Heart right ventricle (tissue), 16 donors: ENCODE measurements at regions not wholly inside any gene's neighbourhood (a gene's known extent, or its start where the extent isn't known, plus 50 kb on each side); places are given as distances from the start of the nearest gene placed in this dataset.

Source experiments
- ATAC-seq, 8 donors: fragments of 200-7000 bp; cut with Tn5 transposase; one replicate each; pipeline ENCODE4 v1.9.1; 2020; ENCODE audit warnings: mild to moderate bottlenecking in 8 of 8, moderate library complexity in 8 of 8, moderate number of reproducible peaks in 1 of 8
- DNase-seq, 2 donors: peaks; one replicate each; pipeline ENCODE4 v3.0.0-alpha.2; 2020
- H3K27ac ChIP-seq, 10 donors: fragments of 200-600 bp; sonication (generic) in 2 of 10; one replicate each; pipeline versions ENCODE4 v1.5.0 to v1.8.0; 2020 to 2022; ENCODE audit warnings: mild to moderate bottlenecking in 3 of 10
- H3K27me3 ChIP-seq, 7 donors: fragments of 200-600 bp; one replicate each; pipeline ENCODE4 v1.8.0; 2021 to 2022; ENCODE audit warnings: mild to moderate bottlenecking in 2 of 7
- H3K36me3 ChIP-seq, 9 donors: fragments of 200-600 bp; sonication (generic) in 1 of 9; one replicate each; pipeline versions ENCODE4 v1.5.0 to v1.8.0; 2020 to 2022; ENCODE audit warnings: mild to moderate bottlenecking in 2 of 9
- H3K4me1 ChIP-seq, 9 donors: fragments of 200-600 bp; sonication (generic) in 1 of 9; one replicate each; pipeline versions ENCODE4 v1.5.0 to v1.8.0; 2020 to 2022; ENCODE audit warnings: mild to moderate bottlenecking in 4 of 9
- H3K4me3 ChIP-seq, 10 donors: fragments of 200-600 bp; sonication (generic) in 2 of 10; one replicate each; pipeline versions ENCODE4 v1.5.0 to v1.8.0; 2020 to 2022; ENCODE audit warnings: mild to moderate bottlenecking in 7 of 10, moderate library complexity in 2 of 10
- H3K9me3 ChIP-seq, 11 donors: fragments of 200-600 bp in 10 of 11; sonication (generic) in 2 of 11; one replicate each; pipeline versions ENCODE4 v1.5.0 to v1.8.0; 2013 to 2022; ENCODE audit warnings: mild to moderate bottlenecking in 2 of 11, control low read depth in 1 of 11, moderate library complexity in 1 of 11
- WGBS, 2 donors: extraction: QIAGEN DNeasy Blood & Tissue Kit; methylation state at CpG; one replicate each; pipeline ENCODE4 v1.1.7; 2013; ENCODE audit warnings: inconsistent platforms in 1 of 2; 5-methylcytosine and 5-hydroxymethylcytosine counted together
- intact Hi-C, 10 donors: fragments of 100-400 bp; cut with DNase I; formaldehyde crosslinking; loops; one replicate each; pipeline versions ENCODE4 v1.11.1 to v1.14.2; 2022
- TF ChIP-seq, protein P1 (sequence below), 9 donors: fragments of 200-600 bp; sonication (generic) in 2 of 9; IDR thresholded peaks; one replicate each; pipeline versions ENCODE4 v1.5.0 to v1.8.0; 2021 to 2022; ENCODE audit warnings: antibody characterized with exemption in 9 of 9, mild to moderate bottlenecking in 5 of 9, moderate library complexity in 1 of 9
- donor health status: Arrhythmogenic right ventricular cardiomyopathy.
- donor health status: ischemic (EF 13 %, LVEDD 7.1; RV severe dilation, severe dysfunction).
- donor health status: healthy with polysubstance abuse.
- donor health status: DM: no; HTN: yes; CAD: no.
- donor health status: DM: no; HTN: no; CAD: no.
- donor health status: ischemic (EF 25% LVEDD 6.9; RV normal size, moderate dysfunction).
- donor health status: ischemic (EF 25% LVEDD 5.7; RV mildly dilated, moderate dysfunction).
- donor health status: healthy.
- donor health status: DM: yes; HTN: yes; CAD: no.
- donor health status: Ischemic cardiomyopathy.
- donor health status: ischemic (EF 35%, LVEDD 5.7; RV mildly dilated, moderate dysfunction).
- donor health status: nonischemic (EF 11% LVEDD 7.7; RV severe dilation, severe dysfunction).
- donor health status: DM: yes; HTN: yes; CAD: no.
- donor health status: PGD.
- donor health status: ischemic (EF 29% LVEDD 5.4; RV normal size, mild dysfunction).
- donor health status: nonischemic (EF 23%, LVEDD 6.1; RV moderate dilation, normal function).

DNA sequence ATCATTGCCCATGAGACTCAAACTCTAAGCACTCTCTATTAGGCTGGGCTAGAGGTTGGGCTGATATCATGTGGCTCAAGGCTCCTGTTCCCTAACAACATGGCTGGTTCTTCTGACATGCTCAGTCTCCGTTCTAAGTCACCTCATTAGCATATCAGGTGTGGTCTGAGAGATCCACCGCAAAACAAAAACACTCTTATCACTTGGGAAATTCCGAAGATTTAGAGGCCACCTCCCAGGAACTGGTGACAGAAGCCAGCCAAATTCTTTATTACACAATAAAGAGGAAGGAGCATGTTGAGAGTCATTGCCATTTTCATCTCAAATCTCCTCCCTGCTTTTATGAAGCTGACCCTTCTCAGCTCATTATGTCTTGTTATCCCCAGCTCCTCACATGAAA, 107.6 kb downstream of the MSX2 start:
- intact Hi-C loops = no loop called here
- DNase-seq = no peak
- H3K36me3 ChIP-seq = no peaks in the 10 kb centered on the region
- no peak overlapping the region for H3K4me3 ChIP-seq
- peaks cover 0 to 16% (median 0%) of the 10 kb centered on the region in 7 donors for H3K27me3 ChIP-seq
- 11 to 20% methylated on average over 3 of the region's 3 CpGs for WGBS, 2 donors
- TF ChIP-seq, protein P1, sequence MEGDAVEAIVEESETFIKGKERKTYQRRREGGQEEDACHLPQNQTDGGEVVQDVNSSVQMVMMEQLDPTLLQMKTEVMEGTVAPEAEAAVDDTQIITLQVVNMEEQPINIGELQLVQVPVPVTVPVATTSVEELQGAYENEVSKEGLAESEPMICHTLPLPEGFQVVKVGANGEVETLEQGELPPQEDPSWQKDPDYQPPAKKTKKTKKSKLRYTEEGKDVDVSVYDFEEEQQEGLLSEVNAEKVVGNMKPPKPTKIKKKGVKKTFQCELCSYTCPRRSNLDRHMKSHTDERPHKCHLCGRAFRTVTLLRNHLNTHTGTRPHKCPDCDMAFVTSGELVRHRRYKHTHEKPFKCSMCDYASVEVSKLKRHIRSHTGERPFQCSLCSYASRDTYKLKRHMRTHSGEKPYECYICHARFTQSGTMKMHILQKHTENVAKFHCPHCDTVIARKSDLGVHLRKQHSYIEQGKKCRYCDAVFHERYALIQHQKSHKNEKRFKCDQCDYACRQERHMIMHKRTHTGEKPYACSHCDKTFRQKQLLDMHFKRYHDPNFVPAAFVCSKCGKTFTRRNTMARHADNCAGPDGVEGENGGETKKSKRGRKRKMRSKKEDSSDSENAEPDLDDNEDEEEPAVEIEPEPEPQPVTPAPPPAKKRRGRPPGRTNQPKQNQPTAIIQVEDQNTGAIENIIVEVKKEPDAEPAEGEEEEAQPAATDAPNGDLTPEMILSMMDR (IDR thresholded peaks at IDR 0.05) = no peak
- no peaks in the 10 kb centered on the region for H3K9me3 ChIP-seq
- peaks cover 0 to 6% (median 0%) of the 10 kb centered on the region in 9 donors for H3K4me1 ChIP-seq
- H3K27ac ChIP-seq = no peak overlapping the region
- ATAC-seq = peak in 1 of 8 donors; percentile 49

- Histone ChIP-seq H3K36me3 (no peaks in the 10 kb centered on the region), H3K27ac (no peak overlapping the region), H3K4me3 (no peak overlapping the region), H3K4me1 (peaks cover 0 to 6% (median 0%) of the 10 kb centered on the region in 9 donors), H3K9me3 (no peaks in the 10 kb centered on the region), H3K27me3 (peaks cover 0 to 16% (median 0%) of the 10 kb centered on the region in 7 donors)
- intact Hi-C loops = no loop called here
- ATAC-seq (no peak), DNase-seq (no peak)
- 56 to 63% methylated on average over 2 of the region's 2 CpGs for WGBS, 2 donors
- TF ChIP-seq, protein P1 (IDR thresholded peaks at IDR 0.05) = no peak
Observed at GRCh38 chr5:174831031-174831660, 106.8 kb downstream of the MSX2 start.

- H3K27ac ChIP-seq = peak overlapping the region in 4 of 10 donors; percentile 35 to 71 (median 64)
- peaks cover 0 to 14% (median 0%) of the 10 kb centered on the region in 7 donors for H3K27me3 ChIP-seq
- no peaks in the 10 kb centered on the region for H3K36me3 ChIP-seq
- 56 to 60% methylated on average over 5 of the region's 5 CpGs for WGBS, 2 donors
- DNase-seq (no peak), ATAC-seq (peak in 5 of 8 donors; percentile 27 to 50 (median 42))
- no peaks in the 10 kb centered on the region for H3K9me3 ChIP-seq
- no peak overlapping the region for H3K4me3 ChIP-seq
- TF ChIP-seq, protein P1 (IDR thresholded peaks at IDR 0.05) = no peak
- peaks cover 0 to 6% (median 0%) of the 10 kb centered on the region in 9 donors for H3K4me1 ChIP-seq
- intact Hi-C loops = no loop called here
Observed at GRCh38 chr5:174829511-174829864, 105.1 kb downstream of the MSX2 start.

DNA sequence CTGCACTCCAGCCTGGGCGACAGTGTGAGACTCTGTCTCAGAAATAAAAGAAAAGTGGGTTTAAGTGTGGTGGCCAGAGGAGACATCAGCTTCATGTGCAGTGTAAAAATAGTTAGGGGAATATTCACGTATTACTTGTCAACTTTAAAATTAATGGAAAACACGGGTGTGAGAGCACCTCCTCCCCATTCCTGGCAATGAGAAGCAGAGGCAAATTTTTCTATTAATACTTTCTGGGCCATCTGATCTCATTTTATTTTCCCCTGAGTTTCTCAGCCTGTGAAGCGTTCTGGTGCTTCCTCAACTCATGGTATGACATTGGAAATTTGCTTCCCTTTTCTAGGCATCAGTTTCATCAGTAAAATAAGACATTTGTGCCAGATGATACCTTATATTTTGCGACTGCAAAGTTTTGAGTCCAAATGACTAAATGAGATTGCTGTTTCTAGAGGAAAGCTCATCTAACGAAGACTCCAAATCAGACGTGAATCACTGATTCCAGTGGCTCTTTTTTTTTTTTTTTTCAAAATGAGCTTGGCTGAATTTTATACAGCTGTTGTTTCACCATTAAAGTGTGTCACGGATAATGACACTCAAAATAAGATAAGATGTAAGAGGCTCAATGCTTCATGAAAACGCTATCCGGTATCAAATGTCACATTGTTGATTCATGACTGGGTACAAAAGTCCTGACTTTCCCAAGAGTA, 104.6 kb downstream of the MSX2 start:
- ATAC-seq (peak in 5 of 8 donors; percentile 21 to 64 (median 50)), DNase-seq (no peak)
- intact Hi-C loops = no loop called here
- Histone ChIP-seq H3K9me3 (no peaks in the 10 kb centered on the region), H3K4me3 (no peak overlapping the region), H3K27me3 (peaks cover 0 to 13% (median 0%) of the 10 kb centered on the region in 7 donors), H3K27ac (peak overlapping the region in 7 of 10 donors; percentile 20 to 71 (median 52)), H3K36me3 (no peaks in the 10 kb centered on the region), H3K4me1 (peaks cover 0 to 6% (median 0%) of the 10 kb centered on the region in 9 donors)
- TF ChIP-seq, protein P1 (IDR thresholded peaks at IDR 0.05) = no peak
- WGBS, 2 donors = 53 to 61% methylated on average over 10 of the region's 10 CpGs
